Retinal pigment epithelial cell (primary cell): ENCODE measurements at regions not wholly inside any gene's neighbourhood (a gene's known extent, or its start where the extent isn't known, plus 50 kb on each side); places are given as distances from the start of the nearest gene placed in this dataset.

Experiments
- DNase-seq: peaks from one replicate; pipeline ENCODE4 v3.0.0-alpha.2; 2010; ENCODE audit warnings: low read depth
- H3K4me3 ChIP-seq: 2 replicates; pipeline ENCODE4 v1.5.1; 2011; ENCODE audit warnings: mild to moderate bottlenecking, low read length, control low read depth, moderate library complexity
- TF ChIP-seq, protein P1 (sequence below): conservative IDR thresholded peaks from 2 replicates; pipeline ENCODE4 v1.5.1; 2011; ENCODE audit warnings: low read depth, low read length, control low read depth, inconsistent platforms

DNA sequence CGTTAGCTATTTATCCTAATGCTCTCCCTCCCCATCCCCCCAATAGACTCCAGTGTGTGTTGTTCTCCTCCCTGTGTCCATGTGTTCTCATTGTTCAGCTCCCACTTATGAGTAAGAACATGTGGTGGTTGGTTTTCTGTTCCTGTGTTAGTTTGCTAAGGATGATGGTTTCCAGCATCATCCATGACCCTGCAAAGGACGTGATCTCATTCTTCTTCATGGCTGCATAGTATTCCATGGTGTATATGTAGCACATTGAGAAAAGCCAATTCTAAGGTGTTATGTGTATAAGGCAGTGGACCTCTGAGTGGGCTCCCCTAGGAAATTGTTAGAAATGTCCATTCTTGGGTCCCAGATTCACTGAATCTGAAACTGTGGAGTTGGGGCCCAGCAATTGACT lies 103.1 kb upstream of the MYO10 start:
- no peak overlapping the region for H3K4me3 ChIP-seq
- DNase-seq = no peak
- TF ChIP-seq, protein P1, sequence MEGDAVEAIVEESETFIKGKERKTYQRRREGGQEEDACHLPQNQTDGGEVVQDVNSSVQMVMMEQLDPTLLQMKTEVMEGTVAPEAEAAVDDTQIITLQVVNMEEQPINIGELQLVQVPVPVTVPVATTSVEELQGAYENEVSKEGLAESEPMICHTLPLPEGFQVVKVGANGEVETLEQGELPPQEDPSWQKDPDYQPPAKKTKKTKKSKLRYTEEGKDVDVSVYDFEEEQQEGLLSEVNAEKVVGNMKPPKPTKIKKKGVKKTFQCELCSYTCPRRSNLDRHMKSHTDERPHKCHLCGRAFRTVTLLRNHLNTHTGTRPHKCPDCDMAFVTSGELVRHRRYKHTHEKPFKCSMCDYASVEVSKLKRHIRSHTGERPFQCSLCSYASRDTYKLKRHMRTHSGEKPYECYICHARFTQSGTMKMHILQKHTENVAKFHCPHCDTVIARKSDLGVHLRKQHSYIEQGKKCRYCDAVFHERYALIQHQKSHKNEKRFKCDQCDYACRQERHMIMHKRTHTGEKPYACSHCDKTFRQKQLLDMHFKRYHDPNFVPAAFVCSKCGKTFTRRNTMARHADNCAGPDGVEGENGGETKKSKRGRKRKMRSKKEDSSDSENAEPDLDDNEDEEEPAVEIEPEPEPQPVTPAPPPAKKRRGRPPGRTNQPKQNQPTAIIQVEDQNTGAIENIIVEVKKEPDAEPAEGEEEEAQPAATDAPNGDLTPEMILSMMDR = no peak

DNA sequence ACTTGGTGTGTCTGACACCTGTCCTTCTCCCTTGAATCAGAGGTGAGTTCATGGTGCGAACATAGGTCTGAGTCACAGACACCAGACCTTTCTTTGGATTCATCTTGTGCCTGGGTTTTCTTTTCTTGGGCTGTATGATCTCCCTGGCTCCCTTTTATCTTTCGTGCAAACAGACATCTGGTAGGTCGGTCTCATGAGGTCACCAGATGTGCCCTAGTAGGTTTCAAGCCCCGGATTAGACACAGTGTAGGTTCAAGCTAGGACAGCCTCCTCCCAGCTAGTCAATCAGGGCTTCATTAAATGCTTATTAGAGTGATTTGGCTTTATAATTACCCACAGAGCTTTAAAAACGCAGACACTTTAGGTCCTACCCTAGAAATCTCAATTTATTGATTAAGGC lies 106.0 kb upstream of the MYO10 start:
- TF ChIP-seq, protein P1 = no peak
- no peak overlapping the region for H3K4me3 ChIP-seq
- DNase-seq = no peak

DNA sequence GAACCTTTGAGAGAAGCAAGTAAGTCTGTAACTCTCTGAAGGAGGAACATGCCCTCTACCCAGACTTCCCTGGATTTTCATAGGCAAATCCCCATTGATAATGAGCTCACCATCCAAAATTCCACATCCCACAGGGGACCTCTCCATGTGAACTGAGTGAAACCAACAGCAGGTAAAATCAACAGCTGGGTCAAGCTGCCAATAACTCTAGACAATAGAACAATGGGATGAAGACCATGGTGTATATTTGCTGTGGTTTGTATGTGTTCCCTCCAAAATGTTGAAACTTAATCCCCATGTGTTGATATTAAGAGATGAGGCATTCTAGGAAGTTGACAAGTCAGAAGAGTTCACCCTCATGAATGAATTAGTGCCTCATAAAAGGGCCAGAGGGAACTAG lies 110.2 kb upstream of the MYO10 start:
- no peak overlapping the region for H3K4me3 ChIP-seq
- DNase-seq = no peak
- TF ChIP-seq, protein P1 = no peak

- no peak overlapping the region for H3K4me3 ChIP-seq
Measured at GRCh38 chr5:17050236-17050635, 114.1 kb upstream of the MYO10 start.

DNA sequence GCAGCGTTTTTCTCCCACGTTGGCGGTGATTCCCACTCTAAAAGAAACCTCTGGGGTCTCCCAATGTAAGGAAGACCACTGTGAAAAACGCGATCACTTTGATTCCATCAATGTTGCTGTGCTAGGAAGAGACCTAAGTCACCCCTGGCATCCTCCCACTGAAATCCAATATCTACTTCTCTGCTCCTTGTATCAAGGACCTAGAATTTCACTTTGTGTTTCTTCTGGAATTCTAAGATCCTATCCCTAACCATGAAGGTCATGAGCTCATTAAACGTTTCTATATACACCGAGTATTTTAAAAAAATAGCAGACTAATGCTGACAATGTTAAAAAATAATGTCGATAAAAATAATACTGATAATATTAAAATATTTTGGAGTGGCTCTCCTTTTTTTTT lies 118.8 kb upstream of the MYO10 start:
- TF ChIP-seq, protein P1 = no peak
- DNase-seq = no peak

More at GRCh38 chr5:17050236-17050635, 114.1 kb upstream of the MYO10 start:
- no peak for DNase-seq
- TF ChIP-seq, protein P1 = no peak

DNA sequence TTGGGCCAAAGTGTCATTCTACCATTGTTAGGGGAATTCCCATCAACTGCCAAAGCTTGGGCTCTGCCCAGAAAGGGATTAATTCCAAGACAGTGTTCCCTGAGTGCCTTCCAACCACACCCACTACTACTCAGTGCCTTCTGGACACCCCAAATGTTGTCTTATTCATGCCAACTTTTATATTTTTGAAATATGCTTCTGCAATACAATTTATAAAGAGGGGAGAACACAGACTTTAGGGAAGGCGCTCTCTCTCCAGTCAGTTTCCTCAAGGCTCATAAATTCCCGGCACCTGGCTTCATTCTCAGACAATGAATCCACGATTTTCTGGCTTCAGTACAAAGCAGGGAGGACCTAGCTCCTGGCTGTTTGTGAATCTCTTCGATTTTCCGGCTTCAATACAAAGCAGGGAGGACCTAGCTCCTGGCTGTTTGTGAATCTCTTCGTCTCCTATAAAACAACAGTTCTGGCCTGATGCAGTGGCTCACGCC lies 120.1 kb upstream of the MYO10 start:
- no peak overlapping the region for H3K4me3 ChIP-seq
- TF ChIP-seq, protein P1 = no peak

More for the DNA sequence above, 118.8 kb upstream of the MYO10 start:
- H3K4me3 ChIP-seq = no peak overlapping the region

DNA sequence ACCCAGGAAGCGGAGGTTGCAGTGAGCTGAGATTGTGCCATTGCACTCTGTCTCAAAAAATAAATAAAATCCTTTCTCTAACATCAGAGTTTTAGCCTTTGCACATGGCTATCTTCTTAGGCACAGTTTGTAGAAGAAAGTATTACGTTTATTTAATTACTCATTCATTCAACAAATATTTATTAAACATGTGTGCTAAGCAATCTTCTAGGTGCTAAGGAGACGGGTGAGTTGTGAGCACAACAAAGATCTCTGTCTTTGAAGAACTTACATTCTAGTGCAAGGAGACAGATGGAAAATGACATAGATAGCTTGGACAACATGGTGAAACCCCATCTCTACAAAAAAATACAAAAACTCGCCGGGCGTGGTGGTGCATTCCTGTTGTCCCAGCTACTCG lies 122.3 kb upstream of the MYO10 start:
- DNase-seq = no peak
- TF ChIP-seq, protein P1 = no peak
- no peak overlapping the region for H3K4me3 ChIP-seq

More for the DNA sequence above, 120.1 kb upstream of the MYO10 start:
- DNase-seq = no peak
